SK-N-SH (cell line): ENCODE measurements at regions not wholly inside any gene's neighbourhood (a gene's known extent, or its start where the extent isn't known, plus 50 kb on each side); places are given as distances from the start of the nearest gene placed in this dataset.

Source experiments
- CTCF ChIA-PET: fragments of 300-600, 350-600 bp; formaldehyde crosslinking; extraction: SDS; loops from one replicate; lab custom pipeline; 2021; lab: Yijun Ruan, JAX
- POLR2A ChIA-PET: fragments of 350-600 bp; sonication (Branson Sonifier 250); formaldehyde crosslinking; extraction: SDS; loops from one replicate; lab custom pipeline; 2020; ENCODE audit warnings: antibody characterized with exemption, inconsistent platforms; lab: Yijun Ruan, JAX
- DNase-seq: peaks from one replicate; pipeline ENCODE4 v3.0.0; 2012
- H2AFZ ChIP-seq: fragments of 200-600 bp; sonication (generic); 2 replicates; pipeline ENCODE4 v1.8.1; 2016; ENCODE audit warnings: antibody characterized with exemption, mild to moderate bottlenecking, low read depth
- H3F3A ChIP-seq: fragments of 200-600 bp; sonication (generic); replicated peaks from 2 replicates; pipeline ENCODE3; 2016; ENCODE audit warnings: antibody characterized with exemption, mild to moderate bottlenecking; ENCODE audit not compliant: insufficient read depth
- H3K27ac ChIP-seq, 2 experiments: fragments of 200-500 bp in 1 of 2; fragments of 200-600 bp in 1 of 2; sonication (Bioruptor generic) in 1 of 2; sonication (generic), shearing (Covaris generic) in 1 of 2; 2 replicates each; pipeline versions ENCODE4 v1.5.1 to v1.6.1; 2014 to 2016; ENCODE audit warnings: low read depth in 2 of 2, inconsistent platforms in 1 of 2, low read length in 1 of 2, mild to moderate bottlenecking in 1 of 2, mixed read lengths in 1 of 2
- H3K27me3 ChIP-seq: fragments of 200-600 bp; sonication (generic), shearing (Covaris generic); 2 replicates; pipeline ENCODE4 v1.6.1; 2016; ENCODE audit warnings: mixed run types; ENCODE audit not compliant: insufficient read depth
- H3K36me3 ChIP-seq, 2 experiments: fragments of 200-500 bp in 1 of 2; fragments of 200-600 bp in 1 of 2; sonication (Bioruptor generic) in 1 of 2; sonication (generic) in 1 of 2; replicated peaks in 1 of 2; 2 replicates each; pipeline versions ENCODE3 to v1.5.1; 2014 to 2016; ENCODE audit warnings: low read length in 1 of 2, mild to moderate bottlenecking in 1 of 2; ENCODE audit not compliant: insufficient read depth in 2 of 2, control insufficient read depth in 1 of 2
- H3K4me1 ChIP-seq, 2 experiments: fragments of 200-500 bp in 1 of 2; fragments of 200-600 bp in 1 of 2; sonication (Bioruptor generic) in 1 of 2; sonication (generic), shearing (Covaris generic) in 1 of 2; 2 replicates each; pipeline versions ENCODE4 v1.5.1 to v1.6.1; 2014 to 2016; ENCODE audit warnings: low read depth in 1 of 2, low read length in 1 of 2, mixed run types in 1 of 2; ENCODE audit not compliant: insufficient read depth in 2 of 2, control insufficient read depth in 1 of 2
- H3K4me2 ChIP-seq: fragments of 200-600 bp; sonication (generic), shearing (Covaris generic); 2 replicates; pipeline ENCODE4 v1.6.1; 2017; ENCODE audit warnings: mixed run types
- H3K4me3 ChIP-seq, 2 experiments: fragments of 200-500 bp in 1 of 2; fragments of 200-600 bp in 1 of 2; sonication (Bioruptor generic) in 1 of 2; sonication (generic), shearing (Covaris generic) in 1 of 2; 2 replicates each; pipeline versions ENCODE4 v1.5.1 to v1.8.1; 2014 to 2016; ENCODE audit warnings: low read depth in 2 of 2, inconsistent platforms in 1 of 2, low read length in 1 of 2, mild to moderate bottlenecking in 1 of 2, mixed read lengths in 1 of 2, moderate library complexity in 1 of 2
- H3K79me2 ChIP-seq: fragments of 200-600 bp; sonication (generic); 2 replicates; pipeline ENCODE4 v1.8.1; 2017; ENCODE audit warnings: mild to moderate bottlenecking; ENCODE audit not compliant: insufficient read depth
- H3K9ac ChIP-seq: fragments of 200-600 bp; sonication (generic); 2 replicates; pipeline ENCODE4 v1.6.1; 2017; ENCODE audit warnings: mixed run types
- H3K9me2 ChIP-seq: fragments of 200-600 bp; sonication (generic); 2 replicates; pipeline ENCODE4 v1.6.1; 2017; ENCODE audit warnings: mixed run types
- H3K9me3 ChIP-seq: fragments of 200-600 bp; sonication (generic); 2 replicates; pipeline ENCODE4 v1.6.1; 2017; ENCODE audit warnings: mixed run types, mild to moderate bottlenecking, moderate library complexity
- H4K20me1 ChIP-seq: fragments of 200-600 bp; sonication (generic); 2 replicates; pipeline ENCODE4 v1.6.1; 2017; ENCODE audit warnings: mild to moderate bottlenecking, mixed run types; ENCODE audit not compliant: insufficient read depth
- CTCF ChIP-seq: fragments of 200-600 bp; sonication (generic); IDR thresholded peaks from 2 replicates; pipeline ENCODE4 v1.6.1; 2017; ENCODE audit warnings: antibody characterized with exemption, mild to moderate bottlenecking, moderate library complexity
- ELF1 ChIP-seq: IDR thresholded peaks from 2 replicates; pipeline ENCODE4 v1.4.0; 2012
- EP300 ChIP-seq, 2 experiments: IDR thresholded peaks; 2 replicates each; pipeline versions ENCODE4 v1.4.0 to v1.6.1; 2012; ENCODE audit warnings: borderline replicate concordance in 1 of 2, low read depth in 1 of 2, low read length in 1 of 2
- EZH2phosphoT487 ChIP-seq: fragments of 200-600 bp; sonication (generic); IDR thresholded peaks from 2 replicates; pipeline ENCODE4 v1.6.1; 2017; ENCODE audit warnings: low read depth, mixed run types, mild to moderate bottlenecking, antibody characterized with exemption, moderate library complexity, borderline replicate concordance
- IRF3 ChIP-seq: fragments of 150-350 bp; IDR thresholded peaks from 2 replicates; pipeline ENCODE4 v1.6.1; 2016; ENCODE audit warnings: mild to moderate bottlenecking, low read depth, low read length
- JUND ChIP-seq: IDR thresholded peaks from 2 replicates; pipeline ENCODE4 v1.4.0; 2012
- MAX ChIP-seq: IDR thresholded peaks from 2 replicates; pipeline ENCODE4 v1.4.0; 2012; ENCODE audit warnings: low read depth
- MXI1 ChIP-seq: IDR thresholded peaks from 2 replicates; pipeline ENCODE4 v1.6.1; 2012; ENCODE audit warnings: mild to moderate bottlenecking, low read depth, low read length, improper control_type of control experiment
- NFIC ChIP-seq: IDR thresholded peaks from 2 replicates; pipeline ENCODE4 v1.4.0; 2012; ENCODE audit warnings: borderline replicate concordance
- NRF1 ChIP-seq: IDR thresholded peaks from 2 replicates; pipeline ENCODE4 v1.6.1; 2012; ENCODE audit warnings: low read depth, mild to moderate bottlenecking, low read length
- POLR2AphosphoS5 ChIP-seq: IDR thresholded peaks from 2 replicates; pipeline ENCODE4 v1.6.1; 2012; ENCODE audit warnings: low read depth, low read length
- RAD21 ChIP-seq: IDR thresholded peaks from 2 replicates; pipeline ENCODE4 v1.6.1; 2012; ENCODE audit warnings: mild to moderate bottlenecking, low read length
- RCOR1 ChIP-seq: fragments of 150-350 bp; IDR thresholded peaks from 2 replicates; pipeline ENCODE4 v1.6.1; 2017; ENCODE audit warnings: antibody characterized with exemption, low read length
- RFX5 ChIP-seq: IDR thresholded peaks from 2 replicates; pipeline ENCODE4 v1.6.1; 2012; ENCODE audit warnings: mild to moderate bottlenecking, improper control_type of control experiment, low read length
- RXRA ChIP-seq: IDR thresholded peaks from 2 replicates; pipeline ENCODE4 v1.4.0; 2012; ENCODE audit warnings: low read depth, mild to moderate bottlenecking, borderline replicate concordance
- SMC3 ChIP-seq: IDR thresholded peaks from 2 replicates; pipeline ENCODE4 v1.6.1; 2012; ENCODE audit warnings: low read depth, low read length, improper control_type of control experiment
- YY1 ChIP-seq: IDR thresholded peaks from 2 replicates; pipeline ENCODE4 v1.4.0; 2012; ENCODE audit warnings: low read depth, mild to moderate bottlenecking
- ZBTB33 ChIP-seq: IDR thresholded peaks from 2 replicates; pipeline ENCODE4 v1.4.0; 2012; ENCODE audit warnings: low read depth, borderline replicate concordance
- WGBS: methylation state at CpG from one replicate; pipeline ENCODE4 v1.1.6; 2017; ENCODE audit warnings: low lambda C conversion rate; 5-methylcytosine and 5-hydroxymethylcytosine counted together

- Histone ChIP-seq H3K27me3 (no peaks in the 10 kb centered on the region), H3F3A (no peaks in the 10 kb centered on the region), H3K9me2 (no peaks in the 10 kb centered on the region), H3K27ac (no peak overlapping the region), H3K4me2 (no peak overlapping the region), H3K9ac (no peak overlapping the region), H3K9me3 (no peaks in the 10 kb centered on the region), H2AFZ (no peak overlapping the region), H3K79me2 (no peaks in the 10 kb centered on the region), H4K20me1 (no peaks in the 10 kb centered on the region), H3K4me3 (no peak overlapping the region; a peak in 1 of 4 replicates), H3K4me1 (no peaks in the 10 kb centered on the region), H3K36me3 (no peaks in the 10 kb centered on the region)
- WGBS = 35% methylated on average over 9 of the region's 9 CpGs
- peak; percentile 19 for DNase-seq
- CTCF ChIA-PET = interaction anchor here (0.6 to 2.0 kb wide), 20 partner anchors 10 to 960 kb away, joined by 3 to 10 read pairs (median 3); no protein-coding TSS in a partner anchor
- POLR2A ChIA-PET = no interaction called here
- no peak for TF ChIP-seq RCOR1
- TF ChIP-seq EP300 (IDR thresholded peaks at IDR 0.05; ENCODE audit: borderline replicate concordance in 1 of 2, low read depth in 1 of 2, low read length in 1 of 2) = no peak
- TF ChIP-seq RAD21 = peak; percentile 87
- TF ChIP-seq SMC3 = peak; percentile 54
- peak; percentile 70 for TF ChIP-seq CTCF
- no peak for TF ChIP-seq NFIC
- no peak for TF ChIP-seq MXI1
- no peak for TF ChIP-seq ZBTB33
- TF ChIP-seq POLR2AphosphoS5 = no peak
Measured at GRCh38 chr13:89066868-89067466, 1395.8 kb downstream of the SLITRK5 start.

GRCh38 chr13:89072979-89073378, 1401.8 kb downstream of the SLITRK5 start:
- CTCF ChIA-PET = no interaction called here

More at GRCh38 chr13:89072979-89073378, 1401.8 kb downstream of the SLITRK5 start:
- Histone ChIP-seq H3K79me2 (no peaks in the 10 kb centered on the region), H2AFZ (no peak overlapping the region), H3K27ac (no peak overlapping the region), H3K4me3 (no peak overlapping the region), H3K36me3 (no peaks in the 10 kb centered on the region), H3K9ac (no peak overlapping the region), H4K20me1 (no peaks in the 10 kb centered on the region), H3K4me1 (no peaks in the 10 kb centered on the region), H3K9me3 (no peaks in the 10 kb centered on the region), H3F3A (no peaks in the 10 kb centered on the region), H3K9me2 (no peaks in the 10 kb centered on the region), H3K27me3 (no peaks in the 10 kb centered on the region), H3K4me2 (no peak overlapping the region)
- TF ChIP-seq EP300 (IDR thresholded peaks at IDR 0.05; ENCODE audit: borderline replicate concordance in 1 of 2, low read depth in 1 of 2, low read length in 1 of 2) (no peak), SMC3 (no peak), RXRA (no peak), ELF1 (no peak), JUND (no peak), EZH2phosphoT487 (no peak), POLR2AphosphoS5 (no peak), NRF1 (no peak), RAD21 (no peak), RFX5 (no peak), MAX (no peak), YY1 (no peak), IRF3 (no peak)
- POLR2A ChIA-PET = no interaction called here
- 50% methylated on average over 1 of the region's 1 CpG for WGBS
- no peak for DNase-seq
